B cell (primary cell): ENCODE measurements at regions not wholly inside any gene's neighbourhood (a gene's known extent, or its start where the extent isn't known, plus 50 kb on each side); places are given as distances from the start of the nearest gene placed in this dataset.

Experiments
- ATAC-seq: fragments of 200-7000 bp; cut with Tn5 transposase; one replicate; pipeline ENCODE4 v1.10.0; 2021; ENCODE audit warnings: low read depth, mild to moderate bottlenecking, moderate number of reproducible peaks, moderate library complexity
- CTCF ChIA-PET: fragments of 350-600 bp; sonication (Branson Sonifier 250); formaldehyde crosslinking; loops from one replicate; lab custom pipeline; 2021; ENCODE audit warnings: antibody characterized with exemption, inconsistent platforms; lab: Charles Lee
- POLR2A ChIA-PET: fragments of 350-600 bp; sonication (Branson Sonifier 250); formaldehyde crosslinking; loops from one replicate; lab custom pipeline; 2021; ENCODE audit warnings: antibody characterized with exemption; lab: Charles Lee
- DNase-seq: peaks from one replicate; pipeline ENCODE4 v3.0.0; 2013
- H2AFZ ChIP-seq: 2 replicates; pipeline ENCODE4 v1.6.1; 2012; ENCODE audit warnings: mild to moderate bottlenecking, low read depth, low read length; ENCODE audit not compliant: insufficient read depth, poor library complexity, severe bottlenecking
- H3K27ac ChIP-seq, 2 donors: 1 replicate in 1 of 2; 2 replicates in 1 of 2; pipeline ENCODE4 v1.5.1; 2012 to 2013; ENCODE audit warnings: low read length in 2 of 2, mild to moderate bottlenecking in 2 of 2, moderate library complexity in 1 of 2
- H3K27me3 ChIP-seq, 4 experiments: fragments of 200-600 bp in 1 of 4; sonication (generic) in 1 of 4; replicated peaks in 1 of 4; 1 replicate in 2 of 4; 2 replicates in 2 of 4; pipeline versions ENCODE4 v1.6.1 to v1.7.0; 2013 to 2016; ENCODE audit warnings: low read length in 3 of 4, mild to moderate bottlenecking in 2 of 4, mixed read lengths in 1 of 4, moderate library complexity in 1 of 4; ENCODE audit not compliant: insufficient read depth in 4 of 4, control insufficient read depth in 3 of 4; ENCODE audit errors: control extremely low read depth in 1 of 4
- H3K36me3 ChIP-seq, 2 experiments: replicated peaks in 1 of 2; 1 replicate in 1 of 2; 2 replicates in 1 of 2; pipeline versions ENCODE4 v1.6.1 to v1.7.1; 2013; ENCODE audit warnings: low read length in 1 of 2; ENCODE audit not compliant: insufficient read depth in 2 of 2, control insufficient read depth in 1 of 2; ENCODE audit errors: control extremely low read depth in 1 of 2, extremely low read depth in 1 of 2
- H3K4me1 ChIP-seq, 2 donors: fragments of 200-600 bp in 1 of 2; sonication (generic) in 1 of 2; 1 replicate in 1 of 2; 2 replicates in 1 of 2; pipeline versions ENCODE4 v1.5.1 to v1.6.1; 2013 to 2017; ENCODE audit warnings: low read length in 2 of 2; ENCODE audit not compliant: control insufficient read depth in 2 of 2, insufficient read depth in 2 of 2
- H3K4me2 ChIP-seq: replicated peaks from 2 replicates; pipeline ENCODE3; 2012; ENCODE audit warnings: mild to moderate bottlenecking, low read depth, low read length; ENCODE audit not compliant: poor library complexity, severe bottlenecking
- H3K4me3 ChIP-seq, 5 experiments: fragments of 200-600 bp in 1 of 5; sonication (generic) in 1 of 5; 1 replicate in 3 of 5; 2 replicates in 2 of 5; pipeline versions ENCODE4 v1.5.1 to v1.7.0; 2011 to 2016; ENCODE audit warnings: low read length in 4 of 5, mild to moderate bottlenecking in 4 of 5, low read depth in 2 of 5, control low read depth in 1 of 5, moderate library complexity in 1 of 5; ENCODE audit not compliant: insufficient read depth in 1 of 5; ENCODE audit errors: control extremely low read depth in 1 of 5, extremely low read depth in 1 of 5
- H3K79me2 ChIP-seq: fragments of 200-600 bp; sonication (generic); one replicate; pipeline ENCODE4 v1.6.0; 2016; ENCODE audit warnings: low read length; ENCODE audit not compliant: control insufficient read depth, insufficient read depth
- H3K9ac ChIP-seq: fragments of 200-600 bp; sonication (generic); 2 replicates; pipeline ENCODE4 v1.6.1; 2017; ENCODE audit warnings: mild to moderate bottlenecking, low read length, moderate library complexity
- H3K9me3 ChIP-seq, 3 donors: one replicate each; pipeline versions ENCODE4 v1.6.1 to v1.7.1; 2013; ENCODE audit warnings: low read length in 2 of 3; ENCODE audit not compliant: control insufficient read depth in 2 of 3, insufficient read depth in 1 of 3; ENCODE audit errors: control extremely low read depth in 1 of 3
- H4K20me1 ChIP-seq: 2 replicates; pipeline ENCODE4 v1.6.0; 2012; ENCODE audit warnings: mild to moderate bottlenecking, low read length; ENCODE audit not compliant: insufficient read depth, control insufficient read depth, poor library complexity, severe bottlenecking
- H3K27ac Mint-ChIP-seq: one replicate; pipeline ENCODE4 v1.8.0; 2021; ENCODE audit warnings: mixed read lengths
- H3K27me3 Mint-ChIP-seq: one replicate; pipeline ENCODE4 v1.8.0; 2021; ENCODE audit warnings: mixed read lengths
- H3K4me1 Mint-ChIP-seq: one replicate; pipeline ENCODE4 v1.8.0; 2021; ENCODE audit warnings: mixed read lengths
- H3K4me3 Mint-ChIP-seq: one replicate; pipeline ENCODE4 v1.8.0; 2021; ENCODE audit warnings: mixed read lengths
- H3K9me3 Mint-ChIP-seq: one replicate; pipeline ENCODE4 v1.8.0; 2022; ENCODE audit warnings: mixed read lengths; ENCODE audit not compliant: insufficient read depth
- CTCF ChIP-seq: fragments of 200-600 bp; IDR thresholded peaks from one replicate; pipeline ENCODE4 v1.8.0; 2022; ENCODE audit warnings: antibody characterized with exemption, mild to moderate bottlenecking
- EZH2 ChIP-seq: IDR thresholded peaks from 2 replicates; pipeline ENCODE4 v1.6.1; 2012; ENCODE audit warnings: borderline replicate concordance, low read depth, mild to moderate bottlenecking, moderate library complexity, low read length; ENCODE audit not compliant: insufficient read depth, poor library complexity, severe bottlenecking
- WGBS: methylation state at CpG from one replicate; pipeline ENCODE4 v1.1.5; 2013; ENCODE audit warnings: missing lambda C conversion rate; ENCODE audit not compliant: insufficient coverage; 5-methylcytosine and 5-hydroxymethylcytosine counted together
- intact Hi-C: fragments of 100-400 bp; cut with micrococcal nuclease; formaldehyde crosslinking; loops from one replicate; pipeline ENCODE4 v1.10.0; 2022

GRCh38 chr4:189497996-189498395 lies 442.7 kb upstream of the FRG1 start:
- Histone ChIP-seq H3K4me2 (no peak overlapping the region), H3K4me1 (no peaks in the 10 kb centered on the region), H3K79me2 (no peaks in the 10 kb centered on the region), H3K27me3 (no peaks in the 10 kb centered on the region), H3K36me3 (no peaks in the 10 kb centered on the region), H4K20me1 (no peaks in the 10 kb centered on the region), H3K9me3 (peaks cover 0 to 28% (median 0%) of the 10 kb centered on the region in 3 donors), H3K9ac (no peak overlapping the region), H2AFZ (no peak overlapping the region), H3K27ac (no peak overlapping the region), H3K4me3 (no peak overlapping the region)
- ATAC-seq (no peak), DNase-seq (no peak)
- intact Hi-C loops: no loop called here
- Mint-ChIP-seq H3K4me3 (no peak overlapping the region), H3K27me3 (no peaks in the 10 kb centered on the region), H3K4me1 (no peaks in the 10 kb centered on the region), H3K27ac (no peak overlapping the region), H3K9me3 (no peaks in the 10 kb centered on the region)
- ChIA-PET POLR2A (no interaction called here), CTCF (no interaction called here)
- TF ChIP-seq CTCF (no peak), EZH2 (no peak)
- WGBS: 92% methylated on average over 9 of the region's 10 CpGs

DNA sequence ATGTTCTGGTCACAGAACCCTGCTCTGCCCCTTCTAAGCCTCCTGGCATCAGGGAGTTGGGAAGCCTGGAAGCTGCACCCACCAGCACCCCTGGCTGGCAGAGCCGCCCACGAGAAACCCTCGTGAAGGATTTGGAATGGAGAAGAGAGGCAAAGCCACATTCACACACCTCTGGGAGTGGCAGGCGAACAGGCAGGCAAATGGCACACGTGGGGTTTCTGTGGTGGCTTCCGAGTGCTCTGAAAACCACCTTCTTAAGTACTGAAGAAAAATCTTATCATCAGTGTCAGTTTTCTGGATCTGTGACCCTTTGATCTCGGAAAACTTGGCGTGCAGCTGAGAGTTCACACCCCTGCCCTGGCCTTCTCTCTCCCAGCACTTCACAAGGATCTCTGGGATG lies 442.2 kb upstream of the FRG1 start:
- CTCF ChIA-PET: no interaction called here
- H2AFZ ChIP-seq: no peak overlapping the region

More for the DNA sequence above, 442.2 kb upstream of the FRG1 start:
- no peaks in the 10 kb centered on the region for H3K4me1 ChIP-seq
- no peak for DNase-seq
- no peaks in the 10 kb centered on the region for H3K27me3 Mint-ChIP-seq
- no peaks in the 10 kb centered on the region for H3K9me3 Mint-ChIP-seq
- no peak overlapping the region for H3K9ac ChIP-seq
- no peak for TF ChIP-seq CTCF
- no peak for TF ChIP-seq EZH2
- no peaks in the 10 kb centered on the region for H3K27me3 ChIP-seq
- H3K9me3 ChIP-seq: peaks cover 0 to 28% (median 0%) of the 10 kb centered on the region in 3 donors
- H3K4me3 ChIP-seq: no peak overlapping the region
- H3K4me3 Mint-ChIP-seq: no peak overlapping the region
- intact Hi-C loops: no loop called here
- no peaks in the 10 kb centered on the region for H4K20me1 ChIP-seq
- H3K36me3 ChIP-seq: no peaks in the 10 kb centered on the region
- H3K27ac ChIP-seq: no peak overlapping the region
- no peaks in the 10 kb centered on the region for H3K4me1 Mint-ChIP-seq
- H3K27ac Mint-ChIP-seq: no peak overlapping the region
- 94% methylated on average over 4 of the region's 8 CpGs for WGBS
- no peak overlapping the region for H3K4me2 ChIP-seq
- ATAC-seq: no peak
- no peaks in the 10 kb centered on the region for H3K79me2 ChIP-seq
- POLR2A ChIA-PET: no interaction called here
